Upper lobe of left lung (tissue), 4 donors: ENCODE measurements at regions not wholly inside any gene's neighbourhood (a gene's known extent, or its start where the extent isn't known, plus 50 kb on each side); places are given as distances from the start of the nearest gene placed in this dataset.

ENCODE experiments used
- CTCF ChIP-seq, 6 experiments: fragments of 450-650 bp in 4 of 6; fragments of 200-600 bp in 2 of 6; sonication (generic) in 2 of 6; IDR thresholded peaks; one replicate each; pipeline ENCODE4 v1.5.1; 2016 to 2019; ENCODE audit warnings: antibody characterized with exemption in 6 of 6
- POLR2A ChIP-seq, 4 donors: fragments of 450-650 bp; IDR thresholded peaks; one replicate each; pipeline ENCODE4 v1.5.1; 2016 to 2017; ENCODE audit warnings: antibody characterized with exemption in 4 of 4, mild to moderate bottlenecking in 2 of 4

- TF ChIP-seq CTCF (IDR thresholded peaks at IDR 0.05): no peak
- TF ChIP-seq POLR2A (IDR thresholded peaks at IDR 0.05): no peak
Observed at GRCh38 chr7:121503730-121504129, 107.6 kb upstream of the FAM3C start.
